Vagina (tissue), 2 donors: ENCODE measurements at regions not wholly inside any gene's neighbourhood (a gene's known extent, or its start where the extent isn't known, plus 50 kb on each side); places are given as distances from the start of the nearest gene placed in this dataset.

Experiments used
- POLR2AphosphoS5 ChIP-seq, 2 donors: sonication (generic); formaldehyde crosslinking; IDR thresholded peaks; one replicate each; pipeline ENCODE4 v1.9.0; 2017; ENCODE audit warnings: antibody characterized with exemption in 2 of 2, mild to moderate bottlenecking in 2 of 2, low read depth in 1 of 2; ENCODE audit not compliant: insufficient read depth in 1 of 2
- TF ChIP-seq, protein P1 (sequence below), 3 experiments: fragments of 450-650 bp in 2 of 3; fragments of 200-600 bp in 1 of 3; sonication (generic) in 1 of 3; IDR thresholded peaks; one replicate each; pipeline ENCODE4 v1.5.1; 2017 to 2019; ENCODE audit warnings: antibody characterized with exemption in 3 of 3, mild to moderate bottlenecking in 2 of 3, moderate library complexity in 2 of 3

GRCh38 chr9:17852108-17852507, 273.2 kb downstream of the SH3GL2 start:
- TF ChIP-seq, protein P1, sequence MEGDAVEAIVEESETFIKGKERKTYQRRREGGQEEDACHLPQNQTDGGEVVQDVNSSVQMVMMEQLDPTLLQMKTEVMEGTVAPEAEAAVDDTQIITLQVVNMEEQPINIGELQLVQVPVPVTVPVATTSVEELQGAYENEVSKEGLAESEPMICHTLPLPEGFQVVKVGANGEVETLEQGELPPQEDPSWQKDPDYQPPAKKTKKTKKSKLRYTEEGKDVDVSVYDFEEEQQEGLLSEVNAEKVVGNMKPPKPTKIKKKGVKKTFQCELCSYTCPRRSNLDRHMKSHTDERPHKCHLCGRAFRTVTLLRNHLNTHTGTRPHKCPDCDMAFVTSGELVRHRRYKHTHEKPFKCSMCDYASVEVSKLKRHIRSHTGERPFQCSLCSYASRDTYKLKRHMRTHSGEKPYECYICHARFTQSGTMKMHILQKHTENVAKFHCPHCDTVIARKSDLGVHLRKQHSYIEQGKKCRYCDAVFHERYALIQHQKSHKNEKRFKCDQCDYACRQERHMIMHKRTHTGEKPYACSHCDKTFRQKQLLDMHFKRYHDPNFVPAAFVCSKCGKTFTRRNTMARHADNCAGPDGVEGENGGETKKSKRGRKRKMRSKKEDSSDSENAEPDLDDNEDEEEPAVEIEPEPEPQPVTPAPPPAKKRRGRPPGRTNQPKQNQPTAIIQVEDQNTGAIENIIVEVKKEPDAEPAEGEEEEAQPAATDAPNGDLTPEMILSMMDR (IDR thresholded peaks at IDR 0.05): no peak
- TF ChIP-seq POLR2AphosphoS5 (IDR thresholded peaks at IDR 0.05; ENCODE audit: insufficient read depth in 1 of 2, low read depth in 1 of 2): no peak
